Stomach (tissue), 8 donors: ENCODE measurements at regions not wholly inside any gene's neighbourhood (a gene's known extent, or its start where the extent isn't known, plus 50 kb on each side); places are given as distances from the start of the nearest gene placed in this dataset.

Experiments
- DNase-seq, 2 donors: peaks; one replicate each; pipeline versions ENCODE4 v3.0.0 to v3.0.0-alpha.2; 2013 to 2019
- H3K27ac ChIP-seq, 5 donors: fragments of 200-600 bp in 4 of 5; sonication (generic) in 4 of 5; one replicate each; pipeline ENCODE4 v1.5.1; 2013 to 2019; ENCODE audit warnings: mild to moderate bottlenecking in 1 of 5, moderate library complexity in 1 of 5
- H3K27me3 ChIP-seq, 3 donors: fragments of 200-600 bp; sonication (generic); one replicate each; pipeline ENCODE4 v1.5.1; 2017 to 2019; ENCODE audit warnings: mixed run types in 1 of 3
- H3K36me3 ChIP-seq, 4 donors: fragments of 200-600 bp; sonication (generic); 1 replicate in 3 of 4; 2 replicates in 1 of 4; pipeline ENCODE4 v1.5.1; 2016 to 2019
- H3K4me1 ChIP-seq, 4 donors: fragments of 200-600 bp; sonication (generic); one replicate each; pipeline ENCODE4 v1.5.1; 2016 to 2019
- H3K4me3 ChIP-seq, 4 donors: fragments of 200-600 bp; sonication (generic) in 3 of 4; one replicate each; pipeline ENCODE4 v1.5.1; 2016 to 2019; ENCODE audit warnings: mild to moderate bottlenecking in 1 of 4
- H3K9me3 ChIP-seq, 4 donors: fragments of 200-600 bp; sonication (generic); one replicate each; pipeline ENCODE4 v1.5.1; 2016 to 2019
- EP300 ChIP-seq: sonication (generic); formaldehyde crosslinking; IDR thresholded peaks from one replicate; pipeline ENCODE4 v1.6.1; 2017; ENCODE audit warnings: antibody characterized with exemption
- POLR2A ChIP-seq, 4 donors: fragments of 450-650 bp; IDR thresholded peaks; one replicate each; pipeline ENCODE4 v1.6.1; 2016; ENCODE audit warnings: antibody characterized with exemption in 4 of 4, control low read depth in 2 of 4, mild to moderate bottlenecking in 1 of 4, moderate library complexity in 1 of 4
- POLR2AphosphoS5 ChIP-seq, 3 donors: sonication (generic); formaldehyde crosslinking; IDR thresholded peaks; one replicate each; pipeline ENCODE4 v1.6.1; 2016; ENCODE audit warnings: antibody characterized with exemption in 3 of 3
- WGBS, 5 donors: extraction: QIAGEN DNeasy Blood & Tissue Kit in 3 of 5; methylation state at CpG; one replicate each; pipeline versions ENCODE4 v1.1.5 to v1.1.7; 2013 to 2018; 5-methylcytosine and 5-hydroxymethylcytosine counted together
- intact Hi-C: fragments of 100-400 bp; cut with DNase I; formaldehyde crosslinking; loops from one replicate; pipeline ENCODE4 v1.15.1; 2023; ENCODE audit warnings: low total_unique reads
- TF ChIP-seq, protein P1 (sequence below), 7 experiments: fragments of 450-650 bp in 4 of 7; fragments of 200-600 bp in 3 of 7; sonication (generic) in 3 of 7; IDR thresholded peaks; one replicate each; pipeline ENCODE4 v1.5.1; 2016 to 2019; ENCODE audit warnings: antibody characterized with exemption in 7 of 7, control low read depth in 2 of 7, mild to moderate bottlenecking in 1 of 7
- donor health status: healthy with polysubstance abuse.
- donor health status: Bipolar disorder and iron deficiency.
- donor health status: healthy.

- Histone ChIP-seq H3K36me3 (no peaks in the 10 kb centered on the region), H3K27me3 (no peaks in the 10 kb centered on the region), H3K4me1 (no peaks in the 10 kb centered on the region), H3K4me3 (no peak overlapping the region), H3K27ac (no peak overlapping the region), H3K9me3 (no peaks in the 10 kb centered on the region)
- intact Hi-C loops: no loop called here
- WGBS, 5 donors: 29 to 57% (median 39%) methylated on average over 3 of the region's 3 CpGs
- no peak for DNase-seq
- TF ChIP-seq POLR2AphosphoS5 (IDR thresholded peaks at IDR 0.05) (no peak), EP300 (no peak)
Measured at GRCh38 chr4:157942017-157942416, 230.8 kb downstream of the GASK1B start.

DNA sequence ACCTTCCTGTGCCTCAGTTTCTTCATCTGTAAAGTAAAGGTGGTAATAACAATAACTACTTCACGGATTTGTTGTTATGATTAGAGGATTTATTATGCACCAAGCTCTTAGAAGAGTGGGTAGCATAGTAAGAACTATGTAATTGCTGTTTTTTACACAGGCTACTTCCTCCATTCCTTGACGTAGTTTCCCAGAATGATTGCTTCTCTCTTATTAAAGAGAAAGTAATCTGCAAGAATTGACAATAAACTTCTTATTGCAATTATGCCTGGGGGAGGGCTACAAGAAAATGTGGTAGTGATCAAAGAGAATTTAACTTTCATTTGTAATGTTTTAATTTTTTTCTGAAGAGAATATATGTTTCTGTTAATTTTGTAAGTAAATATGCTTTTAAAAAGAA lies 238.7 kb downstream of the GASK1B start:
- no peak for DNase-seq
- Histone ChIP-seq H3K4me3 (no peak overlapping the region), H3K9me3 (no peaks in the 10 kb centered on the region), H3K36me3 (no peaks in the 10 kb centered on the region), H3K27me3 (no peaks in the 10 kb centered on the region), H3K27ac (no peak overlapping the region), H3K4me1 (peaks cover 0 to 6% (median 2%) of the 10 kb centered on the region in 4 donors)
- intact Hi-C loops: no loop called here
- TF ChIP-seq, protein P1, sequence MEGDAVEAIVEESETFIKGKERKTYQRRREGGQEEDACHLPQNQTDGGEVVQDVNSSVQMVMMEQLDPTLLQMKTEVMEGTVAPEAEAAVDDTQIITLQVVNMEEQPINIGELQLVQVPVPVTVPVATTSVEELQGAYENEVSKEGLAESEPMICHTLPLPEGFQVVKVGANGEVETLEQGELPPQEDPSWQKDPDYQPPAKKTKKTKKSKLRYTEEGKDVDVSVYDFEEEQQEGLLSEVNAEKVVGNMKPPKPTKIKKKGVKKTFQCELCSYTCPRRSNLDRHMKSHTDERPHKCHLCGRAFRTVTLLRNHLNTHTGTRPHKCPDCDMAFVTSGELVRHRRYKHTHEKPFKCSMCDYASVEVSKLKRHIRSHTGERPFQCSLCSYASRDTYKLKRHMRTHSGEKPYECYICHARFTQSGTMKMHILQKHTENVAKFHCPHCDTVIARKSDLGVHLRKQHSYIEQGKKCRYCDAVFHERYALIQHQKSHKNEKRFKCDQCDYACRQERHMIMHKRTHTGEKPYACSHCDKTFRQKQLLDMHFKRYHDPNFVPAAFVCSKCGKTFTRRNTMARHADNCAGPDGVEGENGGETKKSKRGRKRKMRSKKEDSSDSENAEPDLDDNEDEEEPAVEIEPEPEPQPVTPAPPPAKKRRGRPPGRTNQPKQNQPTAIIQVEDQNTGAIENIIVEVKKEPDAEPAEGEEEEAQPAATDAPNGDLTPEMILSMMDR (IDR thresholded peaks at IDR 0.05): no peak
- TF ChIP-seq EP300: no peak
- 26 to 37% (median 32%) methylated on average over 2 of the region's 2 CpGs for WGBS, 5 donors

- Histone ChIP-seq H3K9me3 (no peaks in the 10 kb centered on the region), H3K4me1 (peaks cover 0 to 6% (median 2%) of the 10 kb centered on the region in 4 donors), H3K27ac (no peak overlapping the region), H3K27me3 (no peaks in the 10 kb centered on the region), H3K36me3 (no peaks in the 10 kb centered on the region), H3K4me3 (no peak overlapping the region)
- TF ChIP-seq POLR2AphosphoS5 (IDR thresholded peaks at IDR 0.05): no peak
- TF ChIP-seq, protein P1 (IDR thresholded peaks at IDR 0.05): no peak
- no peak for TF ChIP-seq POLR2A (IDR thresholded peaks at IDR 0.05)
- no peak for TF ChIP-seq EP300
- intact Hi-C loops: no loop called here
- 77 to 100% (median 97%) methylated on average over 1 of the region's 1 CpG for WGBS, 5 donors
- no peak for DNase-seq
Measured at GRCh38 chr4:157932936-157933335, 239.9 kb downstream of the GASK1B start.

GRCh38 chr4:157929486-157929885 lies 243.3 kb downstream of the GASK1B start:
- Histone ChIP-seq H3K9me3 (no peaks in the 10 kb centered on the region), H3K27ac (no peak overlapping the region), H3K4me3 (no peak overlapping the region), H3K4me1 (peaks cover 0 to 5% (median 2%) of the 10 kb centered on the region in 4 donors), H3K27me3 (no peaks in the 10 kb centered on the region), H3K36me3 (no peaks in the 10 kb centered on the region)
- intact Hi-C loops: no loop called here
- DNase-seq: peak in 1 of 2 donors; percentile 33
- TF ChIP-seq POLR2AphosphoS5 (IDR thresholded peaks at IDR 0.05) (no peak), POLR2A (IDR thresholded peaks at IDR 0.05) (no peak), EP300 (no peak)
- TF ChIP-seq, protein P1 (IDR thresholded peaks at IDR 0.05): no peak
- WGBS, 5 donors: 83 to 97% (median 94%) methylated on average over 1 of the region's 1 CpG

DNA sequence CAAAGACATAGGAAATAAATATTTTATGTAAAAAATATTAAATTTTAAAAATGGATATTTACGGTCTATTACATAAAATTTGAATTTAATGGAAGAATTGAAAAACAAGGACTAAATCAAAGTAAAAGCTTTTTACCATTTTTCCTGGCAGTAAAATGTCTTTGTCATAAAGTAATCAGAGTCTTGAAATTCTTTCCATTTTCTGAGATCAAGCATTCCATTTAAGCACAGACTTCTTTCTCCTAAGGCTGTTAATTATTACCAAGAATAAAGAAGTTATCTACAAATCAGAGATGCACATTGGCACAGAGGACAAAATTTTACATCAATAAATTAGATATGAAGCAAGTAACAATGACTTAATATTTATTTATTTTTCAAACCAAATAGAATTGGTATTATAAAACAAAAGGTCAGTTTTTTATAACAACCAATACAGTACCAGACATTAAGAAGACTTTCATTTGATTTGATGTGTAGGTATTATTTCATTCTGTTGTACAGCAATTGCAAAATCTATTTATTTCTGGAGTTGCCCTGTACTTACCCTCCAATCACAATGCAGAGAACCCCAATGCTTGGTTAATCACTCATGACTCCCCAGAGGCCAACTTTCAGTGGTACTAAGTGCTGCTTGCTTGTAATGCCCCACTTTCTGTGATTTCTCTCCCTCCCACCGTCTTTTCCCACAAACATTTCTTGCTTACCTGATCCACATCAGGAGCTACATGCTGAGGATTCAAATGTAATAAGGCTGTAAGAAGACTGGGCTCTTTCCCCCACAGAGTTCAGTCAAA lies 254.6 kb downstream of the GASK1B start:
- 81 to 90% (median 86%) methylated on average over 2 of the region's 2 CpGs for WGBS, 5 donors
- no peaks in the 10 kb centered on the region for H3K4me1 ChIP-seq
- no peaks in the 10 kb centered on the region for H3K36me3 ChIP-seq
- H3K27ac ChIP-seq: no peak overlapping the region
- peaks cover 0 to 7% (median 0%) of the 10 kb centered on the region in 4 donors for H3K9me3 ChIP-seq
- intact Hi-C loops: no loop called here
- H3K27me3 ChIP-seq: no peaks in the 10 kb centered on the region
- TF ChIP-seq, protein P1 (IDR thresholded peaks at IDR 0.05): no peak
- no peak for TF ChIP-seq EP300
- TF ChIP-seq POLR2AphosphoS5 (IDR thresholded peaks at IDR 0.05): no peak
- TF ChIP-seq POLR2A (IDR thresholded peaks at IDR 0.05): no peak
- no peak overlapping the region for H3K4me3 ChIP-seq
- no peak for DNase-seq
